CD4-positive, alpha-beta T cell treated with Interleukin-12 subunit alpha and Interleukin-12 subunit beta, for 1 hour (primary cell): ENCODE measurements at regions not wholly inside any gene's neighbourhood (a gene's known extent, or its start where the extent isn't known, plus 50 kb on each side); places are given as distances from the start of the nearest gene placed in this dataset.
"Not testable (repeated sequence)": the region's sequence is repeated elsewhere in the genome, so short reads cannot be mapped to it uniquely, and the experiment has no call there.

ENCODE experiments used
- DNase-seq: peaks from one replicate; pipeline ENCODE4 v3.0.0-alpha.2; 2020

DNA sequence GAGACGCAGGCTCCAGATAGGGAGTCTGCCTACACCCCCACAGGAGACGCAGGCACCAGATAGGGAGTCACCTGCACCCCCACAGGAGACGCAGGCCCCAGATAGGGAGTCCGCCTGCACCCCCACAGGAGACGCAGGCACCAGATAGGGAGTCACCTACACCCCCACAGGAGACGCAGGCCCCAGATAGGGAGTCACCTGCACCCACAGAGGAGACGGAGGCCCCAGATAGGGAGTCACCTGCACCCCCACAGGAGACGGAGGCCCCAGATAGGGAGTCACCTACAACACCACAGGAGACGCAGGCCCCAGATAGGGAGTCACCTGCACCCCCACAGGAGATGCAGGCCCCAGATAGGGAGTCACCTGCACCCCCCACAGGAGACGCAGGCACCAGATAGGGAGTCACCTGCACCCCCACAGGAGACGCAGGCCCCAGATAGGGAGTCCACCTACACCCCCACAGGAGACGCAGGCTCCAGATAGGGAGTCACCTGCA is 77.2 kb upstream of the PPP2R2D start:
- DNase-seq = not testable (repeated sequence)

DNA sequence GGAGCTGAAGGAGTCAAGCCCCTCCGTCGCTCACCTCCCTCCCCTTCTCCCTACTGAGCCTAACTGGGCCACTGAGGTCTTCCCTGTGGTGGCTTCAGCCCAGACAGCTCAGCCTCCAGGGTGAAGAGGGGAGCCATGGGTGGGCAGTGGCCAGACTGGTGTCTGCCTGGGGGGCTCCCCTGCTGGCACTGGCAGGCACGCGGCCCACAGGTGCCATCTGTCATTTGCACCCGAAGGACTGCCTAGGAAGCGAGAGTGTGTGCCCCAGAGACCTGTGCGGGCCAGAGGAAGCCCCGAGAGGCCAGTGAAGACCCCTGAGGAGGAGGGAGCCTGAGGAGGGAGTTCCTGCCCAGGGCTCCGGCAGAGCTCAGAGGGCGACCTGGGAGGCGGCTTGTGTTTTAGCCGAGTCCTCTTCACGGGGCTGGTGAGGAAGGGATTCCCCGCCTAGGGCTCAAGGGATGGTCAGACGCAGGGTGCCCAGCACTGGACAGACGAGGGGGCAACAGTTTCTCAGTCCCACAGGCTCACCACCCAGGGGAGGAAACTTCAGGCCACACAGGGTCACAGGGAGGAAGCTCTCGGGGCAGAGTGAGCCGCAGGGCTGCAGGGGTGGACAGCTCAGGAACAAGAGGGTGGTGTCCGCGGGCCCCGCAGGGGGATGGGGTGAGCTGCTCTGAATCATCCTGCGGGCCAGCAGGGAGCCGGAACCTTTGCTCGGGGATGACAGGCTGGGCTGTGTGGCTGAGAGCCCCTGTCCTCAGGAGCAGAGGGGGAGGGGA is 76.2 kb upstream of the PPP2R2D start:
- no peak for DNase-seq

DNA sequence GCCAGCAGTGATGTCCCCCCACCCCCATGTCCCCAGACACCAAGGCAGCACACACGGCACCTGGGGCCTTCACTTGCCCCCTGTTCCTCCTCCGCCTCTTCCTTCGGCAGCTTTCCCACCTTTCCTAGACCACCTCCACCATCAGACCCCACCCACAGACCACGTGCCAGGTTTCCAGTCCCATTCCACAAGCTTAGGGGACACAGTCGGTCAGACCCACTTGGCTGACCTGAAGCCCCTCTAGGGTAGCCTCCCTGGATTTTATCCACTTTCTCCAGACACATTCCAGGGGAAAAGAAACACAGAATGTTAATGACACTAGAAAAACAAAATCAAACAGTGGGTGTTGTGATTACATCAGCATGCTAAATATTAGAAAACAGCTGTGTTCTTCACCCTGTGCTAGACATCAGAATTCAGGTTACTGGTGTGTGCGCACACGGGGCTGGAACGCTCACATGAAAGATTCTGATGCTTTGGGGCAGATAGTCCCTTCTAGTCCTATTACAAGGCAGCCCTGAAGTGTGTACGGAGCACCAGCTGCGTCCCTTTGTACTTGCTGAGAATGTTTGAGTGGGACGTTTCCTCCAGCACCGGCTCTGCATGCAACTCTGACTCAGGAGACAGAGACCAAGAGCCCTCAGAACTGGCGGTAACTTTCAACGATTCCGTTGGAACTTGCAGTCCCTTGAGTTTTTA is 75.5 kb upstream of the PPP2R2D start:
- no peak for DNase-seq

DNA sequence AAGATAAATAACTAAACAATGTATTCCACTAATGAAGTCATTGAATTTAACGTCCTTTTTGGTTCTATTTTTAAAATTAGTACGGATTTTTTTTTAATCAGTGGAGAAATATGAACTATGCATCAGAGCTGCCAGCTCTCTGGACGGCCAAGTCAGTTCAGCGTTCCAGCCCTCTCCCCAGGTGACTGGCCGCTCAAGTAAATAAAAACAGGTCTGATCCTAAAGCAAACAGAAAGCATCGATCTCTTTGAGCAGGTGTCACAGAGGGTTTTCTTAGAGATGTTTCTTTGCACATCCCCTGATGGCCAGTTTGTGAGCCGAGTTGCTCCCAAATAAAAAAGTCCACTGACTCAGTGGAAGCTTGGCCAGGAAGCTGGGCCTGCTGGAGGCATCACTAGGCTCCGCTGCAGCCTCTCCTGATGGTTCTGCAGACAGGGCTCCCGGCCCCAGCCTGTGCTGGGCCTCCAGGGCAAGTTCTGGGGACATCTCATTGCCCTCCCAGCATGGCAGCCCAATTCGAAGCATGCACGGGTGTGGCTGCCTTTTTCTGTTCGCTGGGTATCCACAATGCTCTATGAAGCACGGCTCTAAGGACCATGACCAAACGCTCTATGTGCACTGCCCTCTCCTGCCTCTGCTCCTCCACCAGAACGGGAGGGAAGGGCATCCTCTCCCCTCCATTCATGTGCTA is 74.7 kb upstream of the PPP2R2D start:
- DNase-seq = no peak

DNA sequence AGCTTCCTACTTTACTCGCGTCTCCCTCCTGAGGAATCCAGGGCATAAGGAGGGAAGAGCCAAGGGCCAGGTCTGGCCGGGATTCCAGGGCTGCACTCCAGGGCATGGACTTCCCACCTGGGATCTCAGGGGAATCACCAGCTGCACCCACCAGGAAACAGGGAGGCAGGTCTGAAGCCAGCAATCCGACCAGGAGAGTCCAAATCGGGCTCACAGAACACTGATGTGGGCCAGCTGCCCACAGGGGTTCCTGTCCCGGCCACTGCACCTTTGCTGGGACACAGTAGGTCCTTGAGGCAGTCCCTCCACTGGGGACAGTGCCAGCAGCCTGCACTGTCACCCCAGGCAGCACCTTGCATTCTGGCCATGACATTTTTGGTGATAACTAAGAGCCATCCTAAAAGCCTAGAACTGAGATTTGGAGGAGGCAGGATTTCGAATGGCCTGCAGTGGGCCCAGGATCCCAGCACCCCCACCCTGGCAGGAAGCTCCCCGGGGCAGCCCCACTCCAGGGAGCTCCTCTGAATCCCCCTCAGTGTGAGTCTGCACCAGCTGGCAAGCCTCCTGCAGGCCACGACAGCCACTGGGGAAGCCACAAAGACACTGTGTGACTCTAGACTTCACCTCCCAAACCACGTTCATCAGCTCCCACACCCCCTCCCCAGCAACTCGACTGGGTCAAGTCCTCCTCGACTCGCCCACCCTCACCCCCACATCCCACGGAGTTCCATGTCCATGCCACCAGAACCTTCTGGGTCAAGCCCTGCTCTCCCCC is 71.5 kb upstream of the PPP2R2D start:
- DNase-seq = no peak

DNA sequence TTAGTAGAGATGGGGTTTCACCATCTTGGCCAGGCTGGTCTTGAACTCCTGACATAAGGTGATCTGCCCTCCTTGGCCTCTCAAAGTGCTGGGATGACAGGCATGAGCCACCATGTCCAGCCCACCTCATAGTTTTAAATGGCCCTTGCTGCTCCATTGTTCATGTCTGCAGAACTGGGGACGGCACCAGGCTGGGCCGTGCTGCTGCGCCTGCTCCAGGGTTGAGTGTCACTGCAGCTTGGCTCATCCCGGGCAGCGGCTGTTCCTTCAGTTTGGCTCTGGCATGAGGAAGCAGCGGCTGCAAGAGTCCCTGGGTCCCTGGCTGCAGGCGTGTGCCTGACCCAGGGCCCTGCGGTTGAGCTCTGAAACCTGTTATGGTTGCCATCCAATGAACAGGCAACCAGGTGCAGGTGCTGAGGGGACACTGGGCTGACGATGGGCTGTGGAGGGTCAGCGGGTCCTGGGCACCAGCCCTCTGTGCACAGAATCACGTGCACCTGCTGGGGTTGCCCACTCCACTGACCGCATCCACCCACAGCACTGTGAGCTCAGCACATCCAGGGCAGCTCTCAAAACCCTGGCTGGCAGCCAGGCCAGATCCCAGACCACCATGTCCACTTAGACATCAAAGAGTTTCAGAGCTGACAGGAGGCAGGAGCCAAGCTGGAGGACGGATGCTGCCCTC is 70.2 kb upstream of the PPP2R2D start:
- DNase-seq = no peak

DNA sequence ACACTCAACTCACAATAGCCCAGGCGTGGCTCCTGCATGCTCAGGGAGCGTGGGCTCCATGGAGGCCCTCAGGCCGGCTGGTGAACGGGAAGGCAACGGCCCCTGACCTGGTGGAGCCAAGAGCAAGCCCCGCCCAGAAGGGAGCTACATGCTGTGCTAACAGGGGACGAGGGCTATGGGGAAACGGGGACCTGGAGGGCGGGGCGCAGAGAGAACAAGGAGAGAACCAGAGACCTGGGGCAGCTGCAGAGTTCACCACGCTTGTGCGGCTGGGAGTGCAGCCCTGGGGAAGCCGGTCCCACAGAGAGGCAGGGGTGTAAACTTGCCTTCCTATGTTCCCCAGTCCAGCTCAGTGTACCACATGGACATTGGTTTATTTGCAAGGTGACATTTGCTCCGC is 69.2 kb upstream of the PPP2R2D start:
- DNase-seq = no peak

DNA sequence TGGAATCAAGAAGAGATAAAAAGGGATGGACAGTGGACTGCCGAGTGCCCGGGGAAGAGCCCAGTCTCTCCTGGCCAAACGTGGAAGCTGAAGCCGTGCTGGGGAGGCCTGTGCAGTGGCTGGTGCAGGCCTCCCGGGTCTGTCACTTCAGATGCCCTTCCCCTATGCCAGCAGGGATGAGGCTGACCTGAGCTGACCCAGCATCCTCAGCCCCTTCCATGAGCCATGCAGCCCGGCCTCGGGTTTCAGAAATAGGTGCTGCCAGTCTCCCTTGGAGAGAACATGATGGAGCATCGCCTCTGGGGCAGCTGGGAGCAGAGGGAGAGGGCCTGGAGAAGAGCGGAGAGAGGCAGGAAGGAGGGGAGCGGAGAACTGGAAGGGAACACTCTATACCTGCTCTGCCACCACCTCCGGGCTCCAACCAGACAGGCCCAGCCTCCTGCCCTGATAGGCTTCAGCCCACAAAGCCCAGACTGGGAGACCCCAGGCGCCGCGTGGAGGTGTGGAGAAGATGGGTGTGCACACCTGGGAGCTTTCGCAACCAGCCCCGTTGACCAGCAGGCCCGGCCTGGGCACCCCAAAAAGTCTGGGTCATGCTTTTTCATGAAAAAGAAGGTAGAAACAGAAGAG is 68.6 kb upstream of the PPP2R2D start:
- DNase-seq = no peak

DNA sequence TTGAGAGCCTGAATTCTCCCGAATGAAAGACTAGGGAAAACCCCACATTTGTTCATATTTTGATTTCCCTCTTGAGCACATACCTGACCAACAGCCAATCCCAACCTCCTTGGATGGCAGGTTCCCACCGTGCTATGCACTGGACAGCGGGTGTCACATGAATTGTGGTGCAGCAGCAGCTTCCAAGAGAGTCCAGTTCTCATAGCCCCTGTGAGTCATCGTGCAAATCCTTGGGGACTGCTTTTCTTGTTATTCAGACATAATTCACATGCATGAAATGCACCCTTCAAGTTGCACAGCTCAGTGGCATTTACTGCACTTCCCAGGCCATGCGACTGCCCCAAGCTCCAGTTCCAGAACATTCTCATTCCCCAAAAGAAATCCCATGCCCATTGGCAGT is 67.8 kb upstream of the PPP2R2D start:
- DNase-seq = no peak

DNA sequence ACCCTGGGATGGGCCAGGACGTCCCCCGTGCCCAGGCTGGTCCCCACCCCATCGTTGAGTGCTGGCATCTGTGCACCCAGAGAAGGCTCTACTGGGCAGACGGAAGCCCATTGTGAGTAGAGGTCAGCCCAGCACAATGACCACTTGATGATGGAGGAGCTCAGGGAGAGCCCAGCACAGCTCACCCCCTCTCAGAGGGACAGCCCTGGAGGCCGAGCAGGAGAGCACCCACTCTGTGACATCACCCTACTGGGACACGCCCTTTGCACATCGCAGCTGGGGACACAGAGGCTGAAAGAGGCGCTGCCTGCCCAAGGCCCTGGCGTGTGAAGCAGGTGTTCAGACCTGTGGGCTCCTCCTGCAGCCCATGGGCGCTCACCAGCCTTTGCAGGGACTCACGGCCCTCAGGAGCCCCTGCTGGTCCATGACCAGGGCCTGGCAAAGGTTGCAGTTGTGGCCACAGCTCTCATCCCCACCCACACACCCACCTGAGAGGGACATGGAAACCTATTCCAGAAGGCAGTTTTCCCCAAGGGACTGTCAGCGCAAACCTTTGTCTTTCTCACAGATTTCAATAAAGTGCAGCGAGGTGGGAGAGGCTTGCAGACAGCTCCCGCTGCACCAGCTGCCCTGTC is 67.2 kb upstream of the PPP2R2D start:
- DNase-seq = no peak

DNA sequence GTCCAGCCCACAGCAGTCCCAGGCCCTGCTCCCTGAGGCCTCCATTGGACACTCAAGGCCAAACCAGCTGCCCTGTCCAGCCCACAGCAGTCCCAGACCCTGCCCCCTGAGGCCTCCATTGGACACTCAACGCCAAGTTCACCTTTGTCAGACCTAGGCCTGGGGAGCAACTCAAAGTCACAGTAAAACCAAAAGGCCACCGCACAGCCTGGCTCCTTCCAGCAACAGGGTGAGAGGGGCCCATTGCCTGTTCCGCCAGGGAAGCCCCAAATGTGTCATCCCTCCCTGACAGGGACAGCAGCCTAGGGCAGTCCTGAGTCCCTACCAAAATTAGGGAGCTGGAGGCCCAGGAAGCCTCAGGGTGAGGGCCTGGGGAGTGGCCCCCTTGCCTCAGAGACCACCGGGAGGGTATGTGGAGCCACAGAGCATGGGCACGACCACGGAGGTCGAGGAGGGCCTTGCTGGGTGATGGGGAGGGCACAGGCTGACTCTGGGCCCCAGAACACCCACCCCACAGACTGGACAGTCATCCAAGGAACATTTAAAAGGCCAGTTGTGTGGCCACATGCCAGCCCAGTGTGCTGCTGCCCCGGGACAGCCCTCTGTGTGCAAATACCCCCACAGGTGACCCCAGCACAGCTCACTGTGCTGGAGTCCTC is 66.5 kb upstream of the PPP2R2D start:
- no peak for DNase-seq

DNA sequence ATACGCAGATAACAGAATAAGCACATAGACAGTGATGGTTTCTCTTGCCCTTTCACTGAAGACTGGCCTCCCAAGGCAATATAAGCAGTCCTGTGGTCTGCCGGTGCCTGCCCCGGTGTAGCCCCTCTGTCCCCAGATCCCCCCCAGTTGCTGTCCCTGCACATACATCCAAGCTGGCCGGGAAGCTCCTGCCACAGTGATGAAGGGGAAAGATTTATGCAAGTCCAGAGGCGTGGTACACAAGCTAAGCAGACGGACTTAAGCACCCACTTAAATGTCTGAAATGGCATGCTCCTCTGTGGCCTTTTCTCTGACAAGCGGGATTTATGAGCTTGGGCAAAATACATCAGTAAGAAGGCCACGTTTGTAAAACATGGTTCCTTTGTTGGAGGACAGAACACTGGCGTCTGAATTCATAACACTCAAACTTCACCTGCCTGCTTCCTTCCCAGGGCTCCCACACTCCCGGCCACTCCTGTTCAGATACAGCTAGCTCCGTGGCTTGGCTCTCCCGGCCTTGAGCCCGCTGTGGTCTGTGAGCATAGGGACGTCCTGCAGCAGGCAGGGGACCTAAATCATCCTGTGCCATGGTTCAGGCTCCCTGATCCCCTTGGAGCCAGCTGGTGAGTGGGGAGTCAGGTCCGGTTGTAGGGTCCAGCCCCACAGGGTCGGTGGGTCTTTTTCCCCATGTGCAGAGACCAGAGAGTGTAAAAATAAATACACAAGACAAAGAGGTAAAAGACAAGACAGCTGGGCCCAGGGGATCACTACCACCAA is 61.7 kb upstream of the PPP2R2D start:
- no peak for DNase-seq

DNA sequence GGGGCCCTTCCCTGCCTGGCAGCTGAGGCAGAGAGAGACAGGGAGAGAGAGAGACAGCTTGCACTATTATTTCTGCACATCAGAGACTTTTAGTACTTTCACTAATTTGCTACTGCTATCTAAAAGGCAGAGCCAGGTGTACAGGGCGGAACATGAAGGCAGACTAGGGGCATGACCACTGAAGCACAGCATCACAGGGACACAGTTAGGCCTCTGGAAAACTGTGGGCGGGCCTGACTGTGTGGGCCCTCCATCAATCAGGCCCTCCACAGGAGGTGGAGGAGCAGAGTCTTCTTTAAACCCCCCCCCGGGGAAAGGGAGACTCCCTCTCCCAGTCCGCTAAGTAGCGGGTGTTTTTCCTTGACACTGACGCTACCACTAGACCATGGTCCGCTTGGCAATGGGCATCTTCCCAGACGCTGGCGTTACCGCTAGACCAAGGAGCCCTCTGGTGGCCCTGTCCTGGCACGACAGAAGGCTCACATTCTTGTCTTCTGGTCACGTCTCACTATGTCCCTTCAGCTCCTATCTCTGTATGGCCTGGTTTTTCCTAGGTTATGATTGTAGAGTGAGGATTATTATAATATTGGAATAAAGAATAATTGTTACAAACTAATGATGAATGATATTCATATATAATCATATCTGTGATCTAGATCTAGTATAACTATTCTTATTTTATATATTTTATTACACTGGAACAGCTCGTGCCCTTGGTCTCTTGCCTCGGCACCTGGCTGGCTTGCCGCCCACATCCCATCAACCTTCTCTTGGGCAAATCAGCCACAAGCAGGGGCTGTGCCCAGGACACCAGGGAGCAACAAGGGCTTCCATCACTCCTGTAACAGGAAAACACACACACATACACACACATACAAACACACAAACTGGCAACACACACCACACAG is 60.7 kb upstream of the PPP2R2D start:
- DNase-seq = not testable (repeated sequence)

DNA sequence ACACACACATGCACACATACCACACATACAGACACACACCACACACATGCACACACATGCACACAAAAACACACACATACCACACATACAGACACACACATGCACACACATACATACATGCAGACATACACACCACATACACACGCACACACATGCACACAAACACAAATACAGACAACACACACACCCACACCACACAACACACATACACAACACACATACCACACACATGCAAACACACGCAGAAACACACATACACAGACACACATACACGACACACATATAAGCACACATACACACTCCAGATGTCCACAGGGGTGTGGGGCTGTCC is 60.1 kb upstream of the PPP2R2D start:
- DNase-seq = no peak

DNA sequence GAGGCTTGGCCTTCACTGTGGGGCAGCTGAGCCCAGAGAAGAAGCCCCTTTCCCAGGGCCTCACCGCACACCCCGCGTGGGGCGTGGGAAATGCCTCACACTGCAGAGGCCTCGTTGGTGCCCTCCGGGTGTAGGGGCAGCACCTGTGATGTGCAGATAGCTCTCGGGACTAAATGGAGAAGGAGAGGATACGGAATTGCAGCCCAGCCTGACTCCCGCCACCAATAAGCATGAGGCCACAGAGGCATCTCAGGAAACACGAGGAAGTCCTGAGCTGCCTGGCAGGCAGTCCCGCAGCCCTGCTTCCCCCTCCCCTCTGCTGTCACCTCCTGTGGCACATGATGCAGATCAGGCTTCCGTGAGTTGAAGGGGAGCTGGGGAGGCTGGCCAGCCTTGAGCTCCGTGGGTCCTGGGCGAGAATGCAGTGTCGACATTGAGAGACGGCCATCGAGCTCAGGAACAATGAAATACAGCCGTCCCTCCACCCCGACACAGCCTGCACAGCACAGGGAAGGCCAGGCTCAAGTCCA is 59.6 kb upstream of the PPP2R2D start:
- DNase-seq = no peak

DNA sequence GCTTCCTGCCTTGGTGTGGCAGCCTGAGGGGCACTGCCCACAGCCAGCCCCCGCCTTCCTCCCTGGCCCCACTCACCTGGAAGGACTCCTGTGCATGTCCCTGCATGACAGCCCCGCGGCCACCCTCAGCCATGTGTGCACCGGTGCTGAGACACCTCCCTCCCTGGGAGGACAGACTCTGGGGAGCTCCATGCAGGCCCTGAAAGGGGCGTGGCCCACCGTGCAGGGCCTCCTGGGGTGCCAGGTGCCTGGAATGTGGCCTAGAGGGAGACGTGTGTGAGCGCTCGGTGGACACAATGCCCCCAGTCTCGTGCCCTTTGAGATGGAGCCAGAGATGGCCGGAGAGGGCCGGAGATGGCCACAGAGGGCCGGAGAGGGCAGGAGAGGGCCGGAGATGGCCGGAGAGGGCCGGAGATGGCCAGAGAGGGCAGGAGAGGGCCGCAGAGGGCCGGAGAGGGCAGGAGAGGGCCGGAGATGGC is 59.1 kb upstream of the PPP2R2D start:
- no peak for DNase-seq

DNA sequence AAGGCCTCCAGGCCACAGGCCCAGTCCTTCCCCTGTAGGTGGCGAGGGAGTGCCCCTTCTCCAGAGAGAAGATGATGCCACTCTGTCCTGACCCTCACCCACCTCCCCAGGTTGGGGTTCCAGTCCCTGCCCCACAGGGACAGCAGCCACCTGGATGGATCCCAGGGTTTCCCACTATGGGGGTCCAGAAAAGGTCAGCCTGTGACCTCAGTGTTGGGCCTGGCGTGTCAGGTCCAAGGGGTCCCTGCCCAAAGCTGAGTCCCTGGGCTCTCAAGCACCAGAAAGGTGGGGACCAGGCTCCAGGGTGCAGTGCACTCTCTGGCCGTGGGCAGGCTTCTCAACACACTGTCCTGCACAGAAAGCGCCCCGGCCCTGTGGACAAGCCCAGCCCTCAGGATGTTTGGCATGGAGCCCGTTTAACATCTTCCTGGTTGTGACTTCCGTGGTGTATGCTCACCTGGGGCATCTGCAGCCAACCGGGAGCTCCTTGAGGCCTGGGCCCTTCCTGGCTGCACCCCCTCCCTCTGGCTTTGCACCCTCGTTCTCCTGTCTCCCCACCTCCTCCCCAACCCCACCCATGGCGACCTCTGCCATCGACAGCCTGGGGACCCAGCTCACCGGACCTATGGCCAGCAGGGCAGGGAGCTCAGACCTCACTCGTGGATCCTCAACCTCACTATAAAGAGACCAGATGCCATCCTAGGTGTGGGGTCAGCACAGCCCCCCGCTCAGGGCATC is 58.3 kb upstream of the PPP2R2D start:
- DNase-seq = no peak

DNA sequence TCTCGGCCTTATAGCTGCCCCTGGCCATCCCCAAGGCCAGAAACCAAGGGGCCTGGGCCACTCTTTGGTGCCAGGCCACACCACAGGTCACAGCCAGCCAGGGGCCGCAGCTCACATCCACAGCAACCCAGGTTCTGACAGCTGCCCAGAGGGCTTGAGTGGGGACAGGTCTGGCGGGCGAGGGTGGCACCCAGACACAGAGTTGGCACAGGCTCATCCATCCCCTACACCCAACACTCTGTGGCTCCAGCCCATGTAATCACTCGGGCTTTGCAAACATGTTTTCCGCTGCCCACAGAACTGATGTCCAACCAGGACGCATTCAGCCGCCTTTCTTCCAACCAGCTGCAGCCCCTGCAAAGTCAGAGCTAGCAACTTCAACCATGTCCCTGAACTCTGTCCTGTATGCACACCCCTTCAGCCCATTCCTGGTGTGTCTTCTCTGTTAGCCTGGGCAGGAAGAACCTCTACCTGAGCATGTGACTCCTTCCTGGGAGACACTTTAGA is 57.7 kb upstream of the PPP2R2D start:
- DNase-seq = no peak
